ENCODE measurements at regions not wholly inside any gene's neighbourhood (a gene's known extent, or its start where the extent isn't known, plus 50 kb on each side); places are given as distances from the start of the nearest gene placed in this dataset.

DNA sequence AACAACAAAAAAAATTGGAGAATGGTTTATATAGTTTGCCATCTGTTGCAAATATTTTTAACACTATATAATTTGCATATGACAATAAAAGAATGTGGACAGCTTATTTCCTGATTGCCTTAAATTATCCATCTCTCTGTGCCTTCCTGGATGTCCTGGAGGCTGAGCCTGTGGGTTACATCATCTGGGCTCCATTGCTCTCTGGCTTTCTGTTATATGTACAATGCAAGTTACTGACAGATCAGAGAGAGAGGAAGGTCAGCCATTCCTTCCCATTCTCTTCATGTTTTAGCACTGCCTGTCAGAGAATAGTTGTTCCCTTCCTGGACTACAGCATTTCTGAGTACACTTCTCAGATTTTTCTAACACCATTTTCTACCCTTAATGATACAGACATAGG lies 758.3 kb upstream of the PCDH20 start:
- no peak overlapping the region for H4K91ac ChIP-seq (ENCODE audit: insufficient read depth, low read depth, low read length)

More for the DNA sequence above, 758.3 kb upstream of the PCDH20 start:
- Histone ChIP-seq H3K9me1 (ENCODE audit: insufficient read depth, low read length) (no peaks in the 10 kb centered on the region), H3K9me3 (ENCODE audit: control insufficient read depth, insufficient read depth, low read length) (peaks cover 2% of the 10 kb centered on the region; the same call in 1 of the 2 replicates), H3K9ac (ENCODE audit: low read depth, low read length) (no peak overlapping the region), H2BK5ac (ENCODE audit: low read depth, low read length, poor library complexity, severe bottlenecking) (no peak overlapping the region), H3K27me3 (ENCODE audit: control insufficient read depth, insufficient read depth, low read length) (no peaks in the 10 kb centered on the region), H3K27ac (ENCODE audit: insufficient read depth, low read length) (no peak overlapping the region), H4K20me1 (ENCODE audit: insufficient read depth, low read length) (no peaks in the 10 kb centered on the region), H3K18ac (ENCODE audit: low read depth, low read length) (no peak overlapping the region), H4K5ac (ENCODE audit: low read depth, low read length) (no peak overlapping the region), H3K4me2 (ENCODE audit: low read depth, low read length) (no peak overlapping the region), H2BK15ac (ENCODE audit: low read depth, low read length) (no peak overlapping the region), H3K4ac (ENCODE audit: low read depth, low read length) (no peak overlapping the region), H3K14ac (replicated peaks; ENCODE audit: low read depth, low read length) (no peak overlapping the region), H3K56ac (ENCODE audit: extremely low read depth, insufficient read depth, low read length) (no peak overlapping the region), H2BK20ac (ENCODE audit: low read depth, low read length) (no peak overlapping the region), H2AK5ac (ENCODE audit: low read depth, low read length) (no peak overlapping the region), H3K23ac (ENCODE audit: low read depth, low read length) (no peak overlapping the region), H3K4me3 (ENCODE audit: insufficient read depth, low read depth, low read length) (no peak overlapping the region), H3K79me1 (ENCODE audit: low read depth in 1 of 2, low read length in 2 of 2) (no peaks in the 10 kb centered on the region), H2AFZ (replicated peaks; ENCODE audit: low read length, poor library complexity) (no peak overlapping the region), H3K36me3 (ENCODE audit: control insufficient read depth, insufficient read depth, low read length) (no peaks in the 10 kb centered on the region), H4K8ac (ENCODE audit: low read depth in 2 of 2, low read length in 2 of 2) (no peak overlapping the region), H2BK120ac (ENCODE audit: low read depth, low read length) (no peak overlapping the region), H3K4me1 (ENCODE audit: control insufficient read depth, insufficient read depth, low read length) (no peaks in the 10 kb centered on the region), H2AK9ac (replicated peaks; ENCODE audit: low read depth, low read length, poor library complexity) (no peak overlapping the region)
- DNase-seq (no peak), ATAC-seq (ENCODE audit: low read depth) (no peak)
- CTCF ChIA-PET = no interaction called here
- in situ Hi-C loops (cut with MboI; ENCODE audit: low sequenced_read_pairs) (no loop called here), intact Hi-C loops (cut with micrococcal nuclease) (no loop called here), dilution Hi-C loops (cut with HindIII; ENCODE audit: low sequenced_read_pairs, unreplicated experiment) (no loop called here)
- POLR2A ChIA-PET (ENCODE audit: unreplicated experiment) = no interaction called here
- TF ChIP-seq CHD1 (IDR thresholded peaks at IDR 0.05; ENCODE audit: low read depth, low read length) = no peak
- no peak for TF ChIP-seq NFE2L2 (IDR thresholded peaks at IDR 0.05; ENCODE audit: low read depth, low read length)
- TF ChIP-seq, protein P1, sequence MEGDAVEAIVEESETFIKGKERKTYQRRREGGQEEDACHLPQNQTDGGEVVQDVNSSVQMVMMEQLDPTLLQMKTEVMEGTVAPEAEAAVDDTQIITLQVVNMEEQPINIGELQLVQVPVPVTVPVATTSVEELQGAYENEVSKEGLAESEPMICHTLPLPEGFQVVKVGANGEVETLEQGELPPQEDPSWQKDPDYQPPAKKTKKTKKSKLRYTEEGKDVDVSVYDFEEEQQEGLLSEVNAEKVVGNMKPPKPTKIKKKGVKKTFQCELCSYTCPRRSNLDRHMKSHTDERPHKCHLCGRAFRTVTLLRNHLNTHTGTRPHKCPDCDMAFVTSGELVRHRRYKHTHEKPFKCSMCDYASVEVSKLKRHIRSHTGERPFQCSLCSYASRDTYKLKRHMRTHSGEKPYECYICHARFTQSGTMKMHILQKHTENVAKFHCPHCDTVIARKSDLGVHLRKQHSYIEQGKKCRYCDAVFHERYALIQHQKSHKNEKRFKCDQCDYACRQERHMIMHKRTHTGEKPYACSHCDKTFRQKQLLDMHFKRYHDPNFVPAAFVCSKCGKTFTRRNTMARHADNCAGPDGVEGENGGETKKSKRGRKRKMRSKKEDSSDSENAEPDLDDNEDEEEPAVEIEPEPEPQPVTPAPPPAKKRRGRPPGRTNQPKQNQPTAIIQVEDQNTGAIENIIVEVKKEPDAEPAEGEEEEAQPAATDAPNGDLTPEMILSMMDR (conservative IDR thresholded peaks at IDR 0.05; ENCODE audit: low read depth, low read length) = no peak
- TF ChIP-seq SMC3 (IDR thresholded peaks at IDR 0.05; ENCODE audit: low read depth, low read length) = no peak
- TF ChIP-seq POLR2A (IDR thresholded peaks at IDR 0.05; ENCODE audit: low read depth, low read length) = no peak
- TF ChIP-seq, protein P2, sequence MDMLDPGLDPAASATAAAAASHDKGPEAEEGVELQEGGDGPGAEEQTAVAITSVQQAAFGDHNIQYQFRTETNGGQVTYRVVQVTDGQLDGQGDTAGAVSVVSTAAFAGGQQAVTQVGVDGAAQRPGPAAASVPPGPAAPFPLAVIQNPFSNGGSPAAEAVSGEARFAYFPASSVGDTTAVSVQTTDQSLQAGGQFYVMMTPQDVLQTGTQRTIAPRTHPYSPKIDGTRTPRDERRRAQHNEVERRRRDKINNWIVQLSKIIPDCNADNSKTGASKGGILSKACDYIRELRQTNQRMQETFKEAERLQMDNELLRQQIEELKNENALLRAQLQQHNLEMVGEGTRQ (IDR thresholded peaks at IDR 0.05; ENCODE audit: low read depth, low read length) = no peak
- TF ChIP-seq, protein P3, sequence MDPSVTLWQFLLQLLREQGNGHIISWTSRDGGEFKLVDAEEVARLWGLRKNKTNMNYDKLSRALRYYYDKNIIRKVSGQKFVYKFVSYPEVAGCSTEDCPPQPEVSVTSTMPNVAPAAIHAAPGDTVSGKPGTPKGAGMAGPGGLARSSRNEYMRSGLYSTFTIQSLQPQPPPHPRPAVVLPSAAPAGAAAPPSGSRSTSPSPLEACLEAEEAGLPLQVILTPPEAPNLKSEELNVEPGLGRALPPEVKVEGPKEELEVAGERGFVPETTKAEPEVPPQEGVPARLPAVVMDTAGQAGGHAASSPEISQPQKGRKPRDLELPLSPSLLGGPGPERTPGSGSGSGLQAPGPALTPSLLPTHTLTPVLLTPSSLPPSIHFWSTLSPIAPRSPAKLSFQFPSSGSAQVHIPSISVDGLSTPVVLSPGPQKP (IDR thresholded peaks at IDR 0.05; ENCODE audit: borderline replicate concordance, low read depth, low read length) = no peak
- no peak for TF ChIP-seq RAD21 (IDR thresholded peaks at IDR 0.05; ENCODE audit: low read length)
- no peak for TF ChIP-seq FOS (IDR thresholded peaks at IDR 0.05; ENCODE audit: low read depth, low read length)
- no peak for TF ChIP-seq RFX5 (IDR thresholded peaks at IDR 0.05; ENCODE audit: low read depth, low read length)
- no peak for TF ChIP-seq RCOR1 (IDR thresholded peaks at IDR 0.05; ENCODE audit: insufficient replicate concordance, low read length)
- TF ChIP-seq BHLHE40 (IDR thresholded peaks at IDR 0.05; ENCODE audit: low read depth, low read length) = no peak
- no peak for TF ChIP-seq CEBPB (IDR thresholded peaks at IDR 0.05; ENCODE audit: low read depth, low read length)
- TF ChIP-seq MAFK (IDR thresholded peaks at IDR 0.05; ENCODE audit: low read depth, low read length) = no peak
- no TSS peak for BruUV-seq (replicated peaks)
